IMR-90 (cell line): ENCODE measurements at regions not wholly inside any gene's neighbourhood (a gene's known extent, or its start where the extent isn't known, plus 50 kb on each side); places are given as distances from the start of the nearest gene placed in this dataset.

ENCODE experiments used
- ATAC-seq: fragments of 200-7000 bp; cut with Tn5 transposase; 2 replicates; pipeline ENCODE4 v1.9.1; 2020; ENCODE audit warnings: low read depth, mild to moderate bottlenecking, moderate library complexity
- BruUV-seq: library from RNA; stranded (reverse); fragments of 400-500 nt; replicated peaks from 2 replicates; lab custom pipeline; 2021; lab: Mats Ljungman, UMichigan
- CTCF ChIA-PET: fragments of 300-600 bp; formaldehyde crosslinking; extraction: SDS; loops from one replicate; lab custom pipeline; 2021; ENCODE audit warnings: antibody characterized with exemption; lab: Yijun Ruan, JAX
- POLR2A ChIA-PET: fragments of 300-600 bp; sonication (Branson Sonifier 250); formaldehyde crosslinking; loops from one replicate; lab custom pipeline; 2022; ENCODE audit warnings: antibody characterized with exemption; ENCODE audit not compliant: unreplicated experiment; lab: Charles Lee
- DNase-seq: peaks from one replicate; pipeline ENCODE4 v3.0.0; 2013
- H2AFZ ChIP-seq: replicated peaks from 2 replicates; pipeline ENCODE3; 2013; ENCODE audit warnings: low read length, mild to moderate bottlenecking; ENCODE audit not compliant: poor library complexity
- H2AK5ac ChIP-seq: 2 replicates; pipeline ENCODE4 v1.6.1; 2013; ENCODE audit warnings: low read depth, low read length, inconsistent platforms
- H2AK9ac ChIP-seq: replicated peaks from 2 replicates; pipeline ENCODE3; 2013; ENCODE audit warnings: mild to moderate bottlenecking, low read depth, low read length, moderate library complexity; ENCODE audit not compliant: poor library complexity
- H2BK120ac ChIP-seq: 2 replicates; pipeline ENCODE4 v1.6.1; 2013; ENCODE audit warnings: low read depth, low read length, inconsistent platforms
- H2BK15ac ChIP-seq: 3 replicates; pipeline ENCODE4 v1.6.1; 2013; ENCODE audit warnings: low read depth, low read length, inconsistent platforms
- H2BK20ac ChIP-seq: 2 replicates; pipeline ENCODE4 v1.6.1; 2013; ENCODE audit warnings: low read depth, mild to moderate bottlenecking, inconsistent platforms, low read length, moderate library complexity
- H2BK5ac ChIP-seq: 2 replicates; pipeline ENCODE4 v1.6.1; 2013; ENCODE audit warnings: mild to moderate bottlenecking, low read depth, low read length, inconsistent platforms; ENCODE audit not compliant: poor library complexity, severe bottlenecking
- H3K14ac ChIP-seq: replicated peaks from 2 replicates; pipeline ENCODE4 v1.6.1; 2013; ENCODE audit warnings: low read depth, low read length, inconsistent platforms
- H3K18ac ChIP-seq: 2 replicates; pipeline ENCODE4 v1.6.1; 2013; ENCODE audit warnings: low read depth, low read length, control low read depth
- H3K23ac ChIP-seq: 2 replicates; pipeline ENCODE4 v1.6.1; 2013; ENCODE audit warnings: low read depth, low read length, inconsistent platforms
- H3K27ac ChIP-seq: 2 replicates; pipeline ENCODE4 v1.5.1; 2013; ENCODE audit warnings: mild to moderate bottlenecking, control low read depth, low read length; ENCODE audit not compliant: insufficient read depth
- H3K27me3 ChIP-seq: 2 replicates; pipeline ENCODE4 v1.6.1; 2013; ENCODE audit warnings: low read length; ENCODE audit not compliant: control insufficient read depth, insufficient read depth
- H3K36me3 ChIP-seq: 2 replicates; pipeline ENCODE4 v1.6.1; 2013; ENCODE audit warnings: low read length, mixed read lengths; ENCODE audit not compliant: control insufficient read depth, insufficient read depth
- H3K4ac ChIP-seq: 2 replicates; pipeline ENCODE4 v1.6.1; 2013; ENCODE audit warnings: low read depth, low read length, inconsistent platforms
- H3K4me1 ChIP-seq: 2 replicates; pipeline ENCODE4 v1.6.1; 2013; ENCODE audit warnings: low read length, mixed read lengths; ENCODE audit not compliant: control insufficient read depth, insufficient read depth
- H3K4me2 ChIP-seq: 2 replicates; pipeline ENCODE4 v1.6.1; 2013; ENCODE audit warnings: low read depth, mild to moderate bottlenecking, control low read depth, low read length, moderate library complexity
- H3K4me3 ChIP-seq: 2 replicates; pipeline ENCODE4 v1.5.1; 2013; ENCODE audit warnings: low read depth, mild to moderate bottlenecking, control low read depth, low read length, moderate library complexity; ENCODE audit not compliant: insufficient read depth
- H3K56ac ChIP-seq: 2 replicates; pipeline ENCODE4 v1.6.1; 2013; ENCODE audit warnings: low read length, inconsistent platforms; ENCODE audit not compliant: insufficient read depth; ENCODE audit errors: extremely low read depth
- H3K79me1 ChIP-seq, 2 experiments: 2 replicates each; pipeline ENCODE4 v1.6.1; 2013; ENCODE audit warnings: low read length in 2 of 2, inconsistent platforms in 1 of 2, low read depth in 1 of 2
- H3K9ac ChIP-seq: 2 replicates; pipeline ENCODE4 v1.6.1; 2013; ENCODE audit warnings: low read depth, low read length, control low read depth
- H3K9me1 ChIP-seq: 2 replicates; pipeline ENCODE4 v1.6.1; 2013; ENCODE audit warnings: low read length, inconsistent platforms; ENCODE audit not compliant: insufficient read depth
- H3K9me3 ChIP-seq: 2 replicates; pipeline ENCODE4 v1.6.1; 2013; ENCODE audit warnings: low read length; ENCODE audit not compliant: control insufficient read depth, insufficient read depth
- H4K20me1 ChIP-seq: 2 replicates; pipeline ENCODE4 v1.6.1; 2013; ENCODE audit warnings: low read length, inconsistent platforms; ENCODE audit not compliant: insufficient read depth
- H4K5ac ChIP-seq: 2 replicates; pipeline ENCODE4 v1.6.1; 2013; ENCODE audit warnings: mild to moderate bottlenecking, low read depth, low read length, control low read depth
- H4K8ac ChIP-seq, 2 experiments: 2 replicates each; pipeline ENCODE4 v1.6.1; 2013; ENCODE audit warnings: low read depth in 2 of 2, low read length in 2 of 2, control low read depth in 1 of 2, inconsistent platforms in 1 of 2
- H4K91ac ChIP-seq: 2 replicates; pipeline ENCODE4 v1.6.1; 2013; ENCODE audit warnings: low read depth, low read length, inconsistent platforms; ENCODE audit not compliant: insufficient read depth
- CHD1 ChIP-seq: IDR thresholded peaks from 2 replicates; pipeline ENCODE4 v1.6.1; 2012; ENCODE audit warnings: low read depth, low read length, improper control_type of control experiment
- ELK1 ChIP-seq: fragments of 150-350 bp; IDR thresholded peaks from 2 replicates; pipeline ENCODE4 v1.6.1; 2016; ENCODE audit warnings: low read depth, mild to moderate bottlenecking, low read length, moderate library complexity, borderline replicate concordance
- SMC3 ChIP-seq: fragments of 150-350 bp; IDR thresholded peaks from 2 replicates; pipeline ENCODE4 v1.6.1; 2016; ENCODE audit warnings: low read depth, mild to moderate bottlenecking, antibody characterized with exemption, low read length, moderate library complexity
- WGBS, 2 experiments: methylation state at CpG; one replicate each; pipeline versions ENCODE4 v1.1.5 to v1.1.7; 2013; ENCODE audit warnings: missing lambda C conversion rate in 2 of 2; ENCODE audit not compliant: insufficient read length in 1 of 2; ENCODE audit errors: extremely low coverage in 2 of 2; 5-methylcytosine and 5-hydroxymethylcytosine counted together
- dilution Hi-C: fragments of 300-500 bp; cut with HindIII; formaldehyde crosslinking; loops from one replicate; pipeline ENCODE4 v1.14.3; 2018; ENCODE audit warnings: low sequenced_read_pairs; ENCODE audit not compliant: unreplicated experiment
- in situ Hi-C: fragments of 300-500 bp; cut with MboI; formaldehyde crosslinking; loops from 3 replicates; pipeline ENCODE4 v1.14.3; 2019; ENCODE audit warnings: low sequenced_read_pairs, inconsistent platforms, mixed read lengths
- intact Hi-C: fragments of 100-400 bp; cut with micrococcal nuclease; formaldehyde crosslinking; loops from 2 replicates; pipeline ENCODE4 v1.10.0; 2022

GRCh38 chr2:54386585-54386984, 69.5 kb upstream of the SPTBN1 start:
- dilution Hi-C loops: no loop called here
- Histone ChIP-seq H3K9me3 (no peaks in the 10 kb centered on the region), H3K14ac (no peak overlapping the region), H2BK20ac (no peak overlapping the region), H3K4ac (no peak overlapping the region), H2BK120ac (no peak overlapping the region), H2AK5ac (no peak overlapping the region), H2BK5ac (no peak overlapping the region), H4K5ac (no peak overlapping the region), H3K18ac (no peak overlapping the region), H3K79me1 (no peaks in the 10 kb centered on the region), H3K36me3 (no peaks in the 10 kb centered on the region), H4K20me1 (no peaks in the 10 kb centered on the region), H3K4me1 (no peaks in the 10 kb centered on the region), H3K9me1 (0 out of 2 replicates have a peak, but pooled peaks cover 5% of the 10 kb centered on the region), H3K27me3 (no peaks in the 10 kb centered on the region), H2AFZ (no peak overlapping the region), H3K4me2 (no peak overlapping the region), H4K8ac (no peak overlapping the region), H3K23ac (no peak overlapping the region), H3K27ac (no peak overlapping the region), H3K4me3 (no peak overlapping the region), H4K91ac (no peak overlapping the region), H2AK9ac (no peak overlapping the region), H3K56ac (no peak overlapping the region), H2BK15ac (no peak overlapping the region), H3K9ac (no peak overlapping the region)
- WGBS, 2 experiments: no CpG with 5 or more reads among the region's 3 CpGs
- TF ChIP-seq CHD1: no peak
- TF ChIP-seq SMC3: no peak
- TF ChIP-seq ELK1: no peak
- intact Hi-C loops: no loop called here
- ATAC-seq: no peak
- BruUV-seq: no TSS peak
- CTCF ChIA-PET: no interaction called here
- DNase-seq: no peak
- POLR2A ChIA-PET: no interaction called here
- in situ Hi-C loops: no loop called here
